ENCODE measurements at regions not wholly inside any gene's neighbourhood (a gene's known extent, or its start where the extent isn't known, plus 50 kb on each side); places are given as distances from the start of the nearest gene placed in this dataset.
"Not testable (repeated sequence)": the region's sequence is repeated elsewhere in the genome, so short reads cannot be mapped to it uniquely, and the experiment has no call there.

- no peak for TF ChIP-seq CTCF (IDR thresholded peaks at IDR 0.05)
- intact Hi-C loops (cut with DNase I): no loop called here
- Histone ChIP-seq H3K4me3 (no peak overlapping the region), H3K27ac (no peak overlapping the region), H3K36me3 (no peaks in the 10 kb centered on the region), H3K9me3 (no peaks in the 10 kb centered on the region), H3K4me1 (no peaks in the 10 kb centered on the region), H3K27me3 (no peaks in the 10 kb centered on the region)
- DNase-seq (ENCODE audit: low spot score in 2 of 2): no peak
These were observed 82.7 kb upstream of the FGF13 start for GRCh38 chrX:138794246-138794645.

- Histone ChIP-seq H3K4me3 (no peak overlapping the region), H3K27ac (no peak overlapping the region), H3K9me3 (no peaks in the 10 kb centered on the region), H3K36me3 (no peaks in the 10 kb centered on the region), H3K27me3 (no peaks in the 10 kb centered on the region), H3K4me1 (no peaks in the 10 kb centered on the region)
- TF ChIP-seq CTCF (IDR thresholded peaks at IDR 0.05): no peak
- intact Hi-C loops (cut with DNase I): no loop called here
- no peak for DNase-seq (ENCODE audit: low spot score in 2 of 2)
These were observed 80.0 kb upstream of the FGF13 start for GRCh38 chrX:138791551-138791950.

- Histone ChIP-seq H3K36me3 (no peaks in the 10 kb centered on the region), H3K4me3 (no peak overlapping the region), H3K27ac (no peak overlapping the region), H3K27me3 (no peaks in the 10 kb centered on the region), H3K4me1 (no peaks in the 10 kb centered on the region), H3K9me3 (no peaks in the 10 kb centered on the region)
- DNase-seq (ENCODE audit: low spot score in 2 of 2): no peak
- TF ChIP-seq CTCF (IDR thresholded peaks at IDR 0.05): no peak
- intact Hi-C loops (cut with DNase I): no loop called here
These were observed 77.3 kb upstream of the FGF13 start for GRCh38 chrX:138788771-138789170.

GRCh38 chrX:138778576-138778909 is 67.0 kb upstream of the FGF13 start:
- H3K4me3 ChIP-seq; H3K27me3 ChIP-seq; H3K9me3 ChIP-seq; H3K36me3 ChIP-seq; H3K4me1 ChIP-seq; intact Hi-C loops (cut with DNase I); H3K27ac ChIP-seq; DNase-seq (ENCODE audit: low spot score in 2 of 2): not testable (repeated sequence)

- H3K4me1 ChIP-seq; intact Hi-C loops (cut with DNase I); H3K4me3 ChIP-seq; H3K9me3 ChIP-seq; H3K27me3 ChIP-seq; H3K36me3 ChIP-seq; H3K27ac ChIP-seq; DNase-seq (ENCODE audit: low spot score in 2 of 2): not testable (repeated sequence)
These were observed 66.5 kb upstream of the FGF13 start for GRCh38 chrX:138777908-138778575.

- Histone ChIP-seq H3K4me3 (no peak overlapping the region), H3K27me3 (no peaks in the 10 kb centered on the region), H3K36me3 (no peaks in the 10 kb centered on the region), H3K4me1 (no peaks in the 10 kb centered on the region), H3K9me3 (no peaks in the 10 kb centered on the region), H3K27ac (no peak overlapping the region)
- DNase-seq (ENCODE audit: low spot score in 2 of 2): no peak
- TF ChIP-seq CTCF (IDR thresholded peaks at IDR 0.05): no peak
- intact Hi-C loops (cut with DNase I): no loop called here
These were observed 65.7 kb upstream of the FGF13 start for GRCh38 chrX:138777230-138777629.

DNA sequence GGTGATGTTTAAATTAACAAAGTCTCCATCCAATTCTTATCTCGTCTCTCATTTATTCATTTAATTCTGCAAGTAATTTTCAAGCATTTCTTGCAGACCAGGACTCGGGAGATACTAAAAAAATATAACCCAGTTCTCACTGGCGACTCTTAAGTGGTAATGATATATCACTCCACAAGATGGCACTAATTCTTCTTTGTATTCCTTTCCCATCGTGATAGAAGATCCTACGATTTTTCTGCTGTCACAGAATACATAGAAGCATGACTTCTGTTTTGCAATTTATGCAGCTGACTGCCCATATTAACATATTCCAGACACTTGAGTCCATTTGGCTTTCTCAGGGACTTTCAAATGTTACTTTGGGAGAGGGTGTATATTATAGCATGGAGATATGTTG is 64.0 kb upstream of the FGF13 start:
- H3K27me3 ChIP-seq: no peaks in the 10 kb centered on the region
- H3K4me3 ChIP-seq: no peak overlapping the region
- H3K27ac ChIP-seq: no peak overlapping the region
- H3K9me3 ChIP-seq: no peaks in the 10 kb centered on the region
- H3K36me3 ChIP-seq: no peaks in the 10 kb centered on the region
- no peaks in the 10 kb centered on the region for H3K4me1 ChIP-seq
- DNase-seq (ENCODE audit: low spot score in 2 of 2): no peak
- intact Hi-C loops (cut with DNase I): no loop called here
- TF ChIP-seq CTCF (IDR thresholded peaks at IDR 0.05): peak in 1 of 3 experiments; percentile 38
